H9 (cell line): ENCODE measurements at regions not wholly inside any gene's neighbourhood (a gene's known extent, or its start where the extent isn't known, plus 50 kb on each side); places are given as distances from the start of the nearest gene placed in this dataset.

ENCODE experiments used
- DNase-seq: peaks from one replicate; pipeline ENCODE4 v3.0.0-alpha.2; 2017
- H2AFZ ChIP-seq: one replicate; pipeline ENCODE4 v1.6.1; 2013; ENCODE audit warnings: mild to moderate bottlenecking, low read length, control low read depth, moderate library complexity
- H2AK5ac ChIP-seq: 2 replicates; pipeline ENCODE4 v1.6.1; 2013; ENCODE audit warnings: low read length, control low read depth, mixed read lengths; ENCODE audit not compliant: insufficient read length
- H2BK120ac ChIP-seq: one replicate; pipeline ENCODE4 v1.6.1; 2013; ENCODE audit warnings: low read depth, mild to moderate bottlenecking, low read length, control low read depth, inconsistent platforms; ENCODE audit not compliant: poor library complexity, severe bottlenecking
- H2BK12ac ChIP-seq: 2 replicates; pipeline ENCODE4 v1.6.1; 2013; ENCODE audit warnings: low read length, control low read depth, mixed read lengths, low read depth; ENCODE audit not compliant: insufficient read length
- H2BK15ac ChIP-seq: 2 replicates; pipeline ENCODE4 v1.6.1; 2013; ENCODE audit warnings: low read depth, low read length, control low read depth
- H2BK20ac ChIP-seq: one replicate; pipeline ENCODE4 v1.6.1; 2013; ENCODE audit warnings: low read depth, mild to moderate bottlenecking, low read length, control low read depth, inconsistent platforms; ENCODE audit not compliant: poor library complexity, severe bottlenecking
- H2BK5ac ChIP-seq: 2 replicates; pipeline ENCODE4 v1.6.1; 2013; ENCODE audit warnings: low read length, control low read depth, mixed read lengths; ENCODE audit not compliant: insufficient read length
- H3K14ac ChIP-seq: 2 replicates; pipeline ENCODE4 v1.6.1; 2013; ENCODE audit warnings: low read length, control low read depth; ENCODE audit not compliant: insufficient read depth
- H3K18ac ChIP-seq: 2 replicates; pipeline ENCODE4 v1.6.1; 2013; ENCODE audit warnings: low read depth, mild to moderate bottlenecking, mixed read lengths, low read length, control low read depth; ENCODE audit not compliant: insufficient read length
- H3K23ac ChIP-seq: 2 replicates; pipeline ENCODE4 v1.6.1; 2013; ENCODE audit warnings: low read length, control low read depth, mixed read lengths, low read depth; ENCODE audit not compliant: insufficient read length
- H3K23me2 ChIP-seq: 2 replicates; pipeline ENCODE4 v1.6.1; 2013; ENCODE audit warnings: low read depth, mild to moderate bottlenecking, mixed read lengths, low read length, control low read depth; ENCODE audit not compliant: insufficient read length, poor library complexity, severe bottlenecking
- H3K27ac ChIP-seq: 2 replicates; pipeline ENCODE4 v1.5.1; 2013; ENCODE audit warnings: low read length, control low read depth, mixed read lengths, low read depth; ENCODE audit not compliant: insufficient read length
- H3K27me3 ChIP-seq: 2 replicates; pipeline ENCODE4 v1.6.1; 2013; ENCODE audit warnings: low read length, control low read depth, inconsistent platforms; ENCODE audit not compliant: insufficient read depth
- H3K4ac ChIP-seq: 2 replicates; pipeline ENCODE4 v1.6.1; 2013; ENCODE audit warnings: low read depth, mild to moderate bottlenecking, control low read depth, inconsistent platforms, low read length, moderate library complexity
- H3K4me1 ChIP-seq: 2 replicates; pipeline ENCODE4 v1.6.1; 2013; ENCODE audit warnings: low read length, control low read depth, inconsistent platforms; ENCODE audit not compliant: insufficient read depth
- H3K4me2 ChIP-seq: 2 replicates; pipeline ENCODE4 v1.6.1; 2013; ENCODE audit warnings: low read length, control low read depth, mixed read lengths; ENCODE audit not compliant: insufficient read length, insufficient read depth
- H3K56ac ChIP-seq: 2 replicates; pipeline ENCODE4 v1.6.1; 2013; ENCODE audit warnings: low read depth, mild to moderate bottlenecking, mixed read lengths, low read length, control low read depth; ENCODE audit not compliant: insufficient read length
- H3K79me1 ChIP-seq: 2 replicates; pipeline ENCODE4 v1.6.1; 2013; ENCODE audit warnings: low read depth, mild to moderate bottlenecking, moderate library complexity, low read length, control low read depth, inconsistent platforms; ENCODE audit not compliant: insufficient read depth, poor library complexity, severe bottlenecking
- H3K79me2 ChIP-seq: 2 replicates; pipeline ENCODE4 v1.6.1; 2013; ENCODE audit warnings: low read length, control low read depth, inconsistent platforms; ENCODE audit not compliant: insufficient read depth
- H3K9ac ChIP-seq: 2 replicates; pipeline ENCODE4 v1.6.1; 2013; ENCODE audit warnings: low read length, control low read depth, mixed read lengths; ENCODE audit not compliant: insufficient read length; ENCODE audit errors: extremely low read depth
- H3K9me3 ChIP-seq: one replicate; pipeline ENCODE4 v1.6.1; 2013; ENCODE audit warnings: low read depth, low read length, inconsistent platforms; ENCODE audit not compliant: control insufficient read depth
- H3T11ph ChIP-seq: one replicate; pipeline ENCODE4 v1.6.1; 2013; ENCODE audit warnings: mild to moderate bottlenecking, low read length, control low read depth, inconsistent platforms
- H4K20me1 ChIP-seq: one replicate; pipeline ENCODE4 v1.6.1; 2013; ENCODE audit not compliant: control insufficient read depth, insufficient read length, insufficient read depth
- H4K5ac ChIP-seq: 2 replicates; pipeline ENCODE4 v1.6.1; 2013; ENCODE audit warnings: low read depth, mild to moderate bottlenecking, mixed read lengths, low read length, control low read depth; ENCODE audit not compliant: insufficient read length
- H4K8ac ChIP-seq: replicated peaks from 2 replicates; pipeline ENCODE4 v1.6.1; 2013; ENCODE audit warnings: low read length, control low read depth, mixed read lengths, low read depth; ENCODE audit not compliant: insufficient read length
- H4K91ac ChIP-seq: 2 replicates; pipeline ENCODE4 v1.6.1; 2013; ENCODE audit warnings: low read depth, mild to moderate bottlenecking, moderate library complexity, mixed read lengths, low read length, control low read depth; ENCODE audit not compliant: insufficient read length
- H3K27ac Mint-ChIP-seq, 3 experiments: 2 replicates in 2 of 3; 3 replicates in 1 of 3; pipeline ENCODE4 v1.8.0; 2020 to 2021; ENCODE audit warnings: mixed read lengths in 3 of 3, mild to moderate bottlenecking in 1 of 3, moderate library complexity in 1 of 3
- H3K27me3 Mint-ChIP-seq: 2 replicates; pipeline ENCODE4 v1.8.0; 2021; ENCODE audit warnings: low read depth, mild to moderate bottlenecking, moderate library complexity, mixed read lengths
- H3K36me3 Mint-ChIP-seq, 3 experiments: 2 replicates in 2 of 3; 3 replicates in 1 of 3; pipeline ENCODE4 v1.8.0; 2020 to 2021; ENCODE audit warnings: low read depth in 3 of 3, mixed read lengths in 3 of 3; ENCODE audit not compliant: insufficient read depth in 1 of 3
- H3K4me1 Mint-ChIP-seq, 2 experiments: 2 replicates each; pipeline ENCODE4 v1.8.0; 2020; ENCODE audit warnings: mixed read lengths in 2 of 2
- H3K4me3 Mint-ChIP-seq, 2 experiments: 2 replicates in 1 of 2; 3 replicates in 1 of 2; pipeline ENCODE4 v1.8.0; 2020 to 2021; ENCODE audit warnings: mild to moderate bottlenecking in 2 of 2, mixed read lengths in 2 of 2, moderate library complexity in 1 of 2
- H3K9me3 Mint-ChIP-seq, 2 experiments: 2 replicates in 1 of 2; 3 replicates in 1 of 2; pipeline ENCODE4 v1.8.0; 2020; ENCODE audit warnings: mild to moderate bottlenecking in 2 of 2, mixed read lengths in 2 of 2, moderate library complexity in 1 of 2
- CTCF ChIP-seq: fragments of 200-600 bp; sonication (generic); conservative IDR thresholded peaks from 3 replicates; pipeline ENCODE4 v1.8.0; 2021; ENCODE audit warnings: antibody characterized with exemption, mild to moderate bottlenecking
- WGBS: extraction: QIAGEN DNeasy Blood & Tissue Kit; methylation state at CpG from one replicate; pipeline ENCODE4 v1.1.7; 2013; ENCODE audit warnings: missing lambda C conversion rate, low lambda C conversion rate, mixed read lengths; ENCODE audit not compliant: insufficient read length; ENCODE audit errors: extremely low coverage; 5-methylcytosine and 5-hydroxymethylcytosine counted together

- Histone ChIP-seq H3K4me2 (no peak overlapping the region), H3K18ac (no peak overlapping the region), H3K27ac (no peak overlapping the region), H3K56ac (no peak overlapping the region), H2BK12ac (no peak overlapping the region), H2BK20ac (no peak overlapping the region), H2AFZ (no peak overlapping the region), H2BK5ac (no peak overlapping the region), H3K27me3 (no peaks in the 10 kb centered on the region), H3K23me2 (peaks cover 3% of the 10 kb centered on the region), H4K8ac (no peak overlapping the region), H3K4ac (no peak overlapping the region), H3K79me2 (no peaks in the 10 kb centered on the region), H3K9me3 (no peaks in the 10 kb centered on the region), H2BK15ac (no peak overlapping the region), H3K9ac (no peak overlapping the region), H2BK120ac (no peak overlapping the region), H4K91ac (no peak overlapping the region), H2AK5ac (no peak overlapping the region), H3K4me1 (peaks cover 2% of the 10 kb centered on the region; the same call in 1 of the 2 replicates), H3K14ac (no peak overlapping the region), H3K23ac (no peak overlapping the region), H4K20me1 (no peaks in the 10 kb centered on the region), H3K79me1 (no peaks in the 10 kb centered on the region), H4K5ac (no peak overlapping the region), H3T11ph (no peak overlapping the region)
- no peaks in the 10 kb centered on the region for H3K27me3 Mint-ChIP-seq
- H3K27ac Mint-ChIP-seq: no peak overlapping the region
- no CpG with 5 or more reads among the region's 9 CpGs for WGBS
- H3K9me3 Mint-ChIP-seq: peaks cover 40% of the 10 kb centered on the region in 2 experiments
- TF ChIP-seq CTCF: no peak
- no peak overlapping the region for H3K4me3 Mint-ChIP-seq
- H3K36me3 Mint-ChIP-seq: peaks cover 19 to 42% (median 21%) of the 10 kb centered on the region in 3 experiments
- peaks cover 5 to 7% of the 10 kb centered on the region in 2 experiments for H3K4me1 Mint-ChIP-seq
- no peak for DNase-seq
Observed at GRCh38 chrX:10087391-10087790, 69.4 kb upstream of the CLCN4 start.
